Left lung (tissue), 4 donors: ENCODE measurements at regions not wholly inside any gene's neighbourhood (a gene's known extent, or its start where the extent isn't known, plus 50 kb on each side); places are given as distances from the start of the nearest gene placed in this dataset.
"Not testable (repeated sequence)": the region's sequence is repeated elsewhere in the genome, so short reads cannot be mapped to it uniquely, and the experiment has no call there.

ENCODE experiments used
- ATAC-seq: fragments of 200-7000 bp; cut with Tn5 transposase; one replicate; pipeline ENCODE4 v1.9.1; 2020; ENCODE audit warnings: moderate library complexity
- DNase-seq, 4 donors: peaks; one replicate each; pipeline ENCODE4 v3.0.0-alpha.2; 2013 to 2020
- H3K27ac ChIP-seq, 2 donors: fragments of 200-600 bp; sonication (generic) in 1 of 2; one replicate each; pipeline versions ENCODE4 v1.5.0 to v1.8.0; 2020 to 2021
- H3K27me3 ChIP-seq, 2 donors: fragments of 200-600 bp; sonication (generic) in 1 of 2; one replicate each; pipeline versions ENCODE4 v1.5.0 to v1.8.0; 2020 to 2021
- H3K36me3 ChIP-seq, 2 donors: fragments of 200-600 bp; sonication (generic) in 1 of 2; one replicate each; pipeline versions ENCODE4 v1.5.0 to v1.8.0; 2020 to 2021
- H3K4me1 ChIP-seq, 2 donors: fragments of 200-600 bp; one replicate each; pipeline ENCODE4 v1.8.0; 2021
- H3K4me3 ChIP-seq, 2 donors: fragments of 200-600 bp; sonication (generic) in 1 of 2; one replicate each; pipeline versions ENCODE4 v1.5.0 to v1.8.0; 2020 to 2021; ENCODE audit warnings: mild to moderate bottlenecking in 1 of 2
- H3K9me3 ChIP-seq, 2 donors: fragments of 200-600 bp; sonication (generic) in 1 of 2; one replicate each; pipeline versions ENCODE4 v1.5.0 to v1.8.0; 2020 to 2021
- intact Hi-C, 2 donors: fragments of 100-400 bp; cut with DNase I; formaldehyde crosslinking; loops; one replicate each; pipeline versions ENCODE4 v1.11.2 to v1.14.2; 2022
- TF ChIP-seq, protein P1 (sequence below), 2 donors: fragments of 200-600 bp; sonication (generic) in 1 of 2; IDR thresholded peaks; one replicate each; pipeline versions ENCODE4 v1.5.0 to v1.8.0; 2021; ENCODE audit warnings: antibody characterized with exemption in 2 of 2
- donor health status: DM: no; HTN: yes; CAD: no.
- donor health status: DM: no; HTN: no; CAD: no.

DNA sequence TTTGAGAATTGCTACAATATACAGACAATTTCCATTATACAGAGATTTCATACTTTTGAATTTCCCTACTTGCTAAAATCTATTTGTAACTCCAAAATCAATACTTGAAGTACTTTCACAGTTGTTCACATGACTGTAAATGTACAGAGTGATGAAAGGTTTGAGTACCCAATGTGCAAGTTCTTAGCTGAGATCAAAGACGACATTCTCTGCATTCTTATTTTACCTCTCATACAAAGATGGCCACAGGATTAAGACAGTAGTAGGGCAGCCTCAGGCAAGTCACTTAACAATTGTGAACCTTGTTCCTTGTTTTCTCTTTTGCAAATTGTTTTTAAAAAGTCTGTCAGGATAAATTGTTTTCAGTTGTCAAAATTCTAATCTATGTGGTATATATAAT lies 255.9 kb upstream of the KITLG start:
- Histone ChIP-seq H3K9me3 (peaks cover 0 to 30% of the 10 kb centered on the region in 2 donors), H3K27me3 (no peaks in the 10 kb centered on the region), H3K4me3 (no peak overlapping the region), H3K27ac (no peak overlapping the region), H3K4me1 (no peaks in the 10 kb centered on the region), H3K36me3 (no peaks in the 10 kb centered on the region)
- intact Hi-C loops: no loop called here
- DNase-seq: no peak
- TF ChIP-seq, protein P1, sequence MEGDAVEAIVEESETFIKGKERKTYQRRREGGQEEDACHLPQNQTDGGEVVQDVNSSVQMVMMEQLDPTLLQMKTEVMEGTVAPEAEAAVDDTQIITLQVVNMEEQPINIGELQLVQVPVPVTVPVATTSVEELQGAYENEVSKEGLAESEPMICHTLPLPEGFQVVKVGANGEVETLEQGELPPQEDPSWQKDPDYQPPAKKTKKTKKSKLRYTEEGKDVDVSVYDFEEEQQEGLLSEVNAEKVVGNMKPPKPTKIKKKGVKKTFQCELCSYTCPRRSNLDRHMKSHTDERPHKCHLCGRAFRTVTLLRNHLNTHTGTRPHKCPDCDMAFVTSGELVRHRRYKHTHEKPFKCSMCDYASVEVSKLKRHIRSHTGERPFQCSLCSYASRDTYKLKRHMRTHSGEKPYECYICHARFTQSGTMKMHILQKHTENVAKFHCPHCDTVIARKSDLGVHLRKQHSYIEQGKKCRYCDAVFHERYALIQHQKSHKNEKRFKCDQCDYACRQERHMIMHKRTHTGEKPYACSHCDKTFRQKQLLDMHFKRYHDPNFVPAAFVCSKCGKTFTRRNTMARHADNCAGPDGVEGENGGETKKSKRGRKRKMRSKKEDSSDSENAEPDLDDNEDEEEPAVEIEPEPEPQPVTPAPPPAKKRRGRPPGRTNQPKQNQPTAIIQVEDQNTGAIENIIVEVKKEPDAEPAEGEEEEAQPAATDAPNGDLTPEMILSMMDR (IDR thresholded peaks at IDR 0.05): no peak
- ATAC-seq: peak; percentile 60

GRCh38 chr12:88834226-88834625 lies 254.0 kb upstream of the KITLG start:
- TF ChIP-seq, protein P1 (IDR thresholded peaks at IDR 0.05): no peak
- Histone ChIP-seq H3K9me3 (peaks cover 0 to 26% of the 10 kb centered on the region in 2 donors), H3K27me3 (no peaks in the 10 kb centered on the region), H3K4me3 (no peak overlapping the region), H3K27ac (no peak overlapping the region), H3K4me1 (no peaks in the 10 kb centered on the region), H3K36me3 (no peaks in the 10 kb centered on the region)
- ATAC-seq (peak; percentile 14), DNase-seq (no peak)
- intact Hi-C loops: no loop called here

- no peaks in the 10 kb centered on the region for H3K36me3 ChIP-seq
- H3K4me1 ChIP-seq: no peaks in the 10 kb centered on the region
- ATAC-seq (peak; percentile 84), DNase-seq (no peak)
- H3K27me3 ChIP-seq: no peaks in the 10 kb centered on the region
- H3K9me3 ChIP-seq: peaks cover 0 to 20% of the 10 kb centered on the region in 2 donors
- no peak overlapping the region for H3K4me3 ChIP-seq
- intact Hi-C loops: no loop called here
- peak overlapping the region in 1 of 2 donors; percentile 13 for H3K27ac ChIP-seq
- TF ChIP-seq, protein P1 (IDR thresholded peaks at IDR 0.05): no peak
Observed at GRCh38 chr12:88833641-88834116, 253.4 kb upstream of the KITLG start.

- H3K27ac ChIP-seq, H3K9me3 ChIP-seq, H3K36me3 ChIP-seq, ATAC-seq, H3K4me1 ChIP-seq, H3K27me3 ChIP-seq, DNase-seq, intact Hi-C loops, H3K4me3 ChIP-seq: not testable (repeated sequence)
Observed at GRCh38 chr12:88828537-88828936, 248.3 kb upstream of the KITLG start.

GRCh38 chr12:88820012-88820411 lies 239.7 kb upstream of the KITLG start:
- no peak for ATAC-seq
- Histone ChIP-seq H3K27ac (no peak overlapping the region), H3K4me1 (peaks cover 0 to 3% of the 10 kb centered on the region in 2 donors), H3K4me3 (no peak overlapping the region), H3K9me3 (no peaks in the 10 kb centered on the region), H3K27me3 (no peaks in the 10 kb centered on the region), H3K36me3 (no peaks in the 10 kb centered on the region)
- intact Hi-C loops: no loop called here
- DNase-seq: no peak
- TF ChIP-seq, protein P1 (IDR thresholded peaks at IDR 0.05): no peak

GRCh38 chr12:88816201-88816600 lies 235.9 kb upstream of the KITLG start:
- no peak overlapping the region for H3K27ac ChIP-seq
- no peak overlapping the region for H3K4me3 ChIP-seq
- TF ChIP-seq, protein P1 (IDR thresholded peaks at IDR 0.05): no peak
- intact Hi-C loops: no loop called here
- peak; percentile 73 for ATAC-seq
- H3K4me1 ChIP-seq: peaks cover 0 to 3% of the 10 kb centered on the region in 2 donors
- no peaks in the 10 kb centered on the region for H3K9me3 ChIP-seq
- H3K36me3 ChIP-seq: no peaks in the 10 kb centered on the region
- no peak for DNase-seq
- no peaks in the 10 kb centered on the region for H3K27me3 ChIP-seq
